ENCODE measurements at regions not wholly inside any gene's neighbourhood (a gene's known extent, or its start where the extent isn't known, plus 50 kb on each side); places are given as distances from the start of the nearest gene placed in this dataset.

DNA sequence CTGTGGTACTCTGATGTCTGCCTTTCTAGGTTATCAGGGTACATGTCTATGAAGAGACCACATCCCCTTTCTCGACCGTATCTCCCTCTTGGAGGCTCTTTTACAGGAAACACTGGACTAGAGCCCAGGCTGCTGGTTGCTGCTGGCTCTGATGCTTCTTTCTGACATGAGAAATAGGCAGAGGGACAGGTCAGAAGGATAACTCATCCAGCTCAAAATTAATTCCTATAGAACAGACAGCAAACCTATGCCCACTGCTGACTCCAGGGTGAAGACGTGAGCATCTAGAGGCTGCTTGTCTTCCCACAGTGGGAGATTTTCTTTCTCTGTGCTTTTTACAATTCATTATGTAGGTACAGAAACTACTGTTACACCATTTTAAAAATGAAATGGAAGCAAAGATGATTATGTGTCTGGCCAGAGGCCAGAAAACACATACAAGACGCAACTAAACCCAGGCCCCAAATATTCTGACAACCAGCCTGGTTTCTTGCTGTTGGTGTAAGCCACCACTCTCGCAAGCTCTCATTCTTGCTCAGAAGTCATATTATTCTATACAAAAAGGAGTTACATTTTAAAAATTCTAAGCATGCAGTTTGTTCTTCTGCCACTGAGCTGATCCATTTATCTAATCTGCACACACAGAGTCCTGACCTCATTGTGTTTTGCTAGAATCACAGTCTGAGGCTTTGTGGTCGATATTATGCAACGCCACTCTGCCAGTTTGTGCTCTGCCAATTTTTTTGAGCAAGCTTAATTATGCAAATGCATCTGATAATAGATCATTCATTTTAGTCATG, 424.3 kb downstream of the KIF20B start:
- DNase-seq (ENCODE audit: low spot score) = no peak

- no peak for DNase-seq (ENCODE audit: low spot score)
These were observed 424.8 kb downstream of the KIF20B start for GRCh38 chr10:90126256-90126595.

- no peak for DNase-seq (ENCODE audit: low spot score)
These were observed 429.1 kb downstream of the KIF20B start for GRCh38 chr10:90130321-90131086.

GRCh38 chr10:90133606-90134005, 432.2 kb downstream of the KIF20B start:
- no peak for DNase-seq (ENCODE audit: low spot score)

GRCh38 chr10:90136731-90137316, 435.4 kb downstream of the KIF20B start:
- no peak for DNase-seq (ENCODE audit: low spot score)

GRCh38 chr10:90138844-90139243, 437.5 kb downstream of the KIF20B start:
- peak; percentile 16 for DNase-seq (ENCODE audit: low spot score)

DNA sequence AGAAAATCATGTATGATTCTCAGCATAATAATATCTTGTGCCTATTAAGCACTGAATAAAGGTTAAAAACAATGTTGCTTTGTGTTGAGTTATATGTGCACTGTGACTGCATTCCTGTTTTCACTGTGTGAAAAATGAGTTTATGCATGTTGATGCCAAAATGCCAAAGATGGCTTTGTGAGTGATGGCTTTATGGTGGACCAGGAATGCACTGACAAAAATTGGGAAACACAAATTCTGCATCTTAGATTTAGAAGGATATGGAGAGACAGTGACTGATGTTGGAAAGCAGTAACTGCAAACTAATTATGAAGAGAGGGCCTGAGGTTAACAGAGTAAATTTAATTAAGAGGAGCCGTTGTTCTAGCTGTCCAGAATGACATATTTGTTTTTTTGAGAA, 440.4 kb downstream of the KIF20B start:
- no peak for DNase-seq (ENCODE audit: low spot score)

DNA sequence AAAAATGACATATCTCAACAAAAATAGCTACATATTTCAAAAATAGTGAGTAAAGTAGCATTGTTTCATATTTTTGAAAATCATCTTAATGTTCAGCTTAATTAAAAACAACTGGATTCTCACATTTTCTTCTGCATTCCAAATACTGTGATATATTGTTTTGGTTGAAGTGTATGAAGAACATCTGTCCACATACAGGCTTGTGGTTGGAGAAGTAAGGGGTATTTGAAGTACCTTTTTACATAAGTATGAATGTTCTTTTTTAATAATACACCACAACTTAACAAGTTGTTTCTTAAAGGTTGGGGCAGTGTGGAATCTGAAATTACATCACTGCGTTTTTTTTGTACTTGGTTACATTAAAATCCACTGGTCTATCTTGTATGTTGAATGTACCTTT, 442.5 kb downstream of the KIF20B start:
- DNase-seq (ENCODE audit: low spot score) = no peak

DNA sequence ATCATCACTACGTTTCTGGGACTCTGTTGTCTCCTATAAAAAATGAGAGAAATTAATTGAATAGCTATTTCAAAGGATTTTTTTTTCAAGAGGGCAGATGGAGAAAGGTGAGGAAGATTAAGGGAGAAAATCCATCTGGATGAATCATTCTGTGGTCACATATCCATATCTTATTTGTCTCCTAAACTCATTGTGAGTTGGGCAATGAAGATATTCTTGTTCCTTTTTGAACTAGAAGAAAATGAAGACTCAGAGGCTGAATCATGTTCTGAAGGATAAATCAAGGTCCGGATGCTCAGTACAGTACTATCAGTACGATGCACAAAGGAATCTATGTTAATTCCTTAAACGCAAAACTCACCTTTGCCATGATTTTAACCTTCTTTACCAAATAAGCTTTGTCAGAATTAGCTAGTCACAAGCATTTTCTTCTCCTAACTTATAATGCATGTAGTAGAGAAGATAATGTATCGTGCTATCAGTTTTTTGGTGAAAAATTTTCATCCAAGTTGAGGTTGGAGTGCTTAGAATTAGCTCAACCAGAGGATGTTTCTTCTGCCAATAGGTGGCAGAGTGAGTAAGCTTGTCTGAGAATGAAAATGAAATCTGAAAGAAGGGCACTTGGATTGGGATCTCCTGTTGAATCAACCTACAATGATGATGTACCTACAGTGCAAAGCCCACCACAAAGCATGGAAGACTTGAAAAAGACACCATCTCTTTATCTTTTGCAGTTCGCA, 446.9 kb downstream of the KIF20B start:
- peak; percentile 26 for DNase-seq (ENCODE audit: low spot score)

DNA sequence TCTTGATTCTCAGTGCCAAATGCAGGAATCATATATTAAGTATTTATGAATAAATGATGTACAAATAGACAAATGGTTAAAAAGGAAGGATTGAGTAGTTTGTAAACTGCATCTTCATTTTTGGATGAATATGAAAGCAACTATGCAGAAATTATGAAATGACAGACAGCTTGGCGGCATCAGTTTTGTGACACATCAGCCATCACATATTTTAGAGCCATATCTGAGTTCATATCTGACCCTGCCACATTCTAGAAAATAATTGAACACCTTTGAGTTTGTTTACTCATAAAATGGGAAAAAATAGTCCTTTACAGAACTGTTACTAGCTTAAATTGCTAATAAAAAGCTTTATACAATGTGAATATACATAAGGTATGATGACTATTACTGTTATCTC, 448.2 kb downstream of the KIF20B start:
- DNase-seq (ENCODE audit: low spot score) = no peak

DNA sequence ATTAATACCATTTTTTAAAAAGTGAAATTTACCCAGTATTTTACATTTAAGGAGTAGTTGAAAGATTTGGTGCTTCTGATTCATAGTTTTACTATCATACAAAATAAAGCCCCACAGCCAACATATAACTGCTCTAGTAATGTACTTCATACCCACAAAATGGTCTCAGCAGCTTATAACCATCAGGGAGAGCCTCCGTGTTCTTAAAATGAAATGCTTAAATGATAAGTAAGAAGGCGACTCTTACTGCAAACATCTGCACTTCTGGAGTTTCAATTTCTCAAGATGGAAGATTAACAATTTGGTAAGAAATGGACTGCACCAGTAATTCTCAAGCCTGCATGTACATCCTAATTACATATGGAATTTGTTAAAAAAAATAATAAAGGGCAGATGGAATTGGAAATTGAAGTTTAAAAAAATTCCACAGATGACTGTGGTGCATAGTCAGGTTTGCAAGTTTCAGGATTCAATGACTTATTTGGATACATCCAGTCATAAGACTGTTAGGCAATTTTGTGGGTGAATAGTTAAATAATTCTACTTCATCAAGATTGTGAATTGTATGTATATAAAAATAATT, 461.0 kb downstream of the KIF20B start:
- no peak for DNase-seq (ENCODE audit: low spot score)

DNA sequence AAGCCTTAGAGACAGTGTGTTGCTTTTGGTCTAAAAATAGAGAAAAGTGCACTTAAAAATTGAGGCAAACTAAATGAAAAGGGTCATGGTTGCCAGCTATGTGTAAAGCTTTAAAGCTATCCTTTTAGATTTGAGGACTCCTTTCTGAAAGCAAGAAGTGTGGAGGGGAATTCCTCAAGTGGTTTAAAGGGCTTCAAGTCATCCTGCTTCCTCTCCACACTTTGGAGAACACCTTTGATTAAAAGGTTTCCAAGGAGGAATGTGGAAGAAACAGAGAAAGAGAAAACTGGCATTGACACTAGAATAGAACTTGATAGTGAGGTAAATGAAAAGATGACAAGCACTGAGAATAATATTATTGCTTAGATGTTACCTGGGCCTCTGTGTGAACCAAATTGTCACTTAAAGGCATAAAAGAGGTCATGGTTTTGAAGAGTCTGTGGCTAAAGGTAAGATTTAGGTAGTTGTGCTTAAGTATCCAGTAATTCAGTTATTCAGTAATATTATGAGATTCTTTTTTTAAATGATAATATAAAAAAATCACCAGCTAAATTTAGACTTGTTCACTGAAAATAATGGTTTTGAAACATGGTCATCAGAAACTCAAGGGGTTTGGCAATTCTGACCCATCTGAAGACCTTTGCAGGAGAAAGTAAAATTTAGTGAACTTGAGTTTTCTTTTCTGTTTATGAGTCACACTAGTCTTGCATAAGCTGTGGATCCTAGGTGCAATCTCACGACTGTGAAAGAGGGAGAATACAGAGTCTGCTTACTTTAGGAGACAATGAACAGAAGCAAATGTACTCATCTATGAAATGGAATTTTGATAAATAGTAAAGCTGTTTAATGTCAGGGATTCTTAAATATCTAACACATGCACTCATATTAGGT, 466.0 kb downstream of the KIF20B start:
- DNase-seq (ENCODE audit: low spot score) = no peak

GRCh38 chr10:90168244-90168643, 466.9 kb downstream of the KIF20B start:
- DNase-seq (ENCODE audit: low spot score) = no peak

- DNase-seq (ENCODE audit: low spot score) = no peak
These were observed 469.8 kb downstream of the KIF20B start for GRCh38 chr10:90171014-90171722.

GRCh38 chr10:90174531-90174930, 473.1 kb downstream of the KIF20B start:
- DNase-seq (ENCODE audit: low spot score) = no peak

DNA sequence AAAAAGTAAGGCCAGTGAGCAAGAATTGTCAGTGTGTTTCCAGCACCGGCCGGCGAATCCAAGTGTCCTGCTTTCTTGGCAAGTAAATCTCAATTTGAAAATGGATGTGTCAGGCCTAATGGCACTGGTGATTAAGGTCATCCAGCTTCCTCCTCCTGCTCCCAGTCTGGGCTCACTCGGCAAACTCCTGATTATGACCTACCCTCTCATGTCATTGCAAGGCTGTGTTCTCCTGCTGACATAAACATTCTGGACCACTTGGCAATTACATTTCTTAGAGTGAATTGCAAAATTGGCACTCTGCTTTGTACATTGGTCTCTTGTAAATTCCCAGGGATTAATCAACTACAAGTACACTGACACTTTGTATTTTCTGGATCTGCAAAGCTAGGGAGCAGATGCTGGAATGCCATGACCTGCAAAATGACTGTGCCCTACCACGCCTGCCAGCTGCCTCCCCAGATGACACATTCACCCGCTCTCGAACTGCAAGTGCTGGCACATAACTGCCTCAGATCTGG, 473.8 kb downstream of the KIF20B start:
- DNase-seq (ENCODE audit: low spot score) = no peak

DNA sequence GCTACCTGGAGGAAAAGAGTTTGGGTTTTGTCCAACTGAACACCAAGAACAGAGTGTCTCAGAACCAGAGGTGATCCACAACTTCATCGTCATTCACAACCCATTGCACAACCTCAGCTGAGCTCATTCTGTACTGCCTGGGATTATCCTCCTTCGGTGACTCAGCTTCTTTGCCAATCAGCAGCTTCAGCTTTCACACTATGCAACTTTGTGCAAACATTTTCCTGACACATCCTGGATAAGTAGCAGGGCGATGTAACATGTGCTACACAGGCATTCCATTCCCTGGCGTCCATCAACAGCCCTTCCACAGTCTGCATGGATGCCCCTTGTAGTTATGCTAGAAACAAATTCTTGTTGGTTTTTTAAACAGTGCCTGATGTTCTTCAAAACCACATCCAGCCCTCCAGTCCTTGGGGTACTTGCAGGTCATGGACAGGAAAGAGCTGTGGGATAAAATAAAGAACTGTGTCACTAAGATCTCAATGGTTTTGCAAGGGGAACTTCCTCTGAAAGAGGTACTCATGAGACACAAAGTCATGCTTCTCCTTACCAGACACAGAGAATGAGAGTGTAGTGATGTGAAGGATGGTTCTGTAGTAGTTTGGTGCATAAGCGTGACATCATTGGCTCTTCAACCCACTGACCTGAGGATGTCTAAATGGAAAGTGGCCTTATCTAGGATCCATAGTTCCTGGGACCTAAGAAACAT, 478.5 kb downstream of the KIF20B start:
- no peak for DNase-seq (ENCODE audit: low spot score)

GRCh38 chr10:90180886-90181691, 479.7 kb downstream of the KIF20B start:
- no peak for DNase-seq (ENCODE audit: low spot score)

DNA sequence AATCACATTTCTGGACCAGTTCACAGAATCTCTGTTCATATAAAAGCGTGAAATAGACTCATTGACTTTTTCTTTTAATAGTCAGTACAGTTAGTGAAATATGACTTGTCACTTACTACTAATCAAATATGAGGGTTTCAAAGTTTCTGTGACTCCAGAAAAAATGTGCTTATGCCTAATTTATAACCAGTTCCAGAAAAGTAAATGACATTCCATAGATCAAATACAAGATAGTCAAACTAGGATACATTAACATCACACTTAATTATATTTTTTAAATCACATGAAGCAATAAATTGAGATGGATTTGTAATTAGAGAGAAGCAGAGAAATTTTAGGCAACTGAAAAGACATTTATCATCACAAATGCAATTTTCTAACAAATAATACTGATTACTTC, 491.4 kb downstream of the KIF20B start:
- no peak for DNase-seq (ENCODE audit: low spot score)

Measured in iPS-NIHi11 (cell line).